Subcutaneous abdominal adipose tissue (tissue), 5 donors: ENCODE measurements at regions not wholly inside any gene's neighbourhood (a gene's known extent, or its start where the extent isn't known, plus 50 kb on each side); places are given as distances from the start of the nearest gene placed in this dataset.

Experiments used
- H3K27ac ChIP-seq: one replicate; pipeline ENCODE4 v1.7.0; 2013; ENCODE audit warnings: low read depth, mild to moderate bottlenecking, inconsistent platforms, low read length, moderate library complexity
- H3K27me3 ChIP-seq, 5 donors: one replicate each; pipeline ENCODE4 v1.7.0; 2013; ENCODE audit warnings: low read length in 5 of 5, inconsistent platforms in 1 of 5; ENCODE audit not compliant: control insufficient read depth in 5 of 5, insufficient read depth in 4 of 5
- H3K36me3 ChIP-seq, 5 donors: one replicate each; pipeline ENCODE4 v1.7.0; 2013; ENCODE audit warnings: low read length in 5 of 5; ENCODE audit not compliant: control insufficient read depth in 5 of 5, insufficient read depth in 5 of 5
- H3K4me1 ChIP-seq, 5 donors: one replicate each; pipeline ENCODE4 v1.7.0; 2013; ENCODE audit warnings: low read length in 5 of 5, mild to moderate bottlenecking in 3 of 5, moderate library complexity in 1 of 5; ENCODE audit not compliant: control insufficient read depth in 5 of 5, insufficient read depth in 5 of 5
- H3K4me3 ChIP-seq, 5 donors: one replicate each; pipeline ENCODE4 v1.7.0; 2013; ENCODE audit warnings: low read length in 5 of 5, low read depth in 1 of 5
- H3K9ac ChIP-seq, 5 donors: one replicate each; pipeline ENCODE4 v1.7.0; 2013; ENCODE audit warnings: low read length in 5 of 5, mild to moderate bottlenecking in 4 of 5, moderate library complexity in 3 of 5
- H3K9me3 ChIP-seq, 5 donors: one replicate each; pipeline ENCODE4 v1.7.0; 2013; ENCODE audit warnings: low read length in 5 of 5; ENCODE audit not compliant: control insufficient read depth in 5 of 5
- donor health status: healthy.
- donor health status: healthy.
- donor health status: healthy.
- donor health status: healthy.
- donor health status: healthy.

GRCh38 chr9:12988258-12988657 is 213.4 kb downstream of the LURAP1L start:
- Histone ChIP-seq H3K27me3 (no peaks in the 10 kb centered on the region), H3K27ac (no peak overlapping the region), H3K9me3 (no peaks in the 10 kb centered on the region), H3K9ac (no peak overlapping the region), H3K4me3 (no peak overlapping the region), H3K4me1 (no peaks in the 10 kb centered on the region), H3K36me3 (no peaks in the 10 kb centered on the region)

GRCh38 chr9:12989669-12990068 is 214.8 kb downstream of the LURAP1L start:
- no peak overlapping the region for H3K4me3 ChIP-seq
- H3K4me1 ChIP-seq, result no peaks in the 10 kb centered on the region

GRCh38 chr9:12993466-12993865 is 218.6 kb downstream of the LURAP1L start:
- H3K27ac ChIP-seq, result no peak overlapping the region
- no peaks in the 10 kb centered on the region for H3K9me3 ChIP-seq
- H3K4me3 ChIP-seq, result no peak overlapping the region
- no peak overlapping the region for H3K9ac ChIP-seq
- H3K4me1 ChIP-seq, result no peaks in the 10 kb centered on the region
- H3K36me3 ChIP-seq, result no peaks in the 10 kb centered on the region
- no peaks in the 10 kb centered on the region for H3K27me3 ChIP-seq

More at GRCh38 chr9:12989669-12990068, 214.8 kb downstream of the LURAP1L start:
- H3K9ac ChIP-seq, result no peak overlapping the region
- no peaks in the 10 kb centered on the region for H3K9me3 ChIP-seq
- no peaks in the 10 kb centered on the region for H3K36me3 ChIP-seq
- H3K27me3 ChIP-seq, result no peaks in the 10 kb centered on the region
- no peak overlapping the region for H3K27ac ChIP-seq

- Histone ChIP-seq H3K27ac (no peak overlapping the region), H3K36me3 (no peaks in the 10 kb centered on the region), H3K27me3 (no peaks in the 10 kb centered on the region), H3K9me3 (no peaks in the 10 kb centered on the region), H3K4me3 (no peak overlapping the region), H3K4me1 (peaks cover 0 to 4% (median 0%) of the 10 kb centered on the region in 5 donors), H3K9ac (no peak overlapping the region)
Observed at GRCh38 chr9:12997009-12997408, 222.2 kb downstream of the LURAP1L start.

- Histone ChIP-seq H3K4me3 (no peak overlapping the region), H3K27ac (no peak overlapping the region), H3K9me3 (peaks cover 0 to 9% (median 3%) of the 10 kb centered on the region in 5 donors), H3K4me1 (peaks cover 0 to 8% (median 0%) of the 10 kb centered on the region in 5 donors), H3K36me3 (no peaks in the 10 kb centered on the region), H3K27me3 (no peaks in the 10 kb centered on the region), H3K9ac (no peak overlapping the region)
Observed at GRCh38 chr9:13001989-13002580, 227.3 kb downstream of the LURAP1L start.

- Histone ChIP-seq H3K36me3 (no peaks in the 10 kb centered on the region), H3K9me3 (peaks cover 0 to 9% (median 3%) of the 10 kb centered on the region in 5 donors), H3K9ac (no peak overlapping the region), H3K4me3 (no peak overlapping the region), H3K27me3 (no peaks in the 10 kb centered on the region), H3K4me1 (peaks cover 0 to 8% (median 0%) of the 10 kb centered on the region in 5 donors), H3K27ac (no peak overlapping the region)
Observed at GRCh38 chr9:13002740-13003139, 227.9 kb downstream of the LURAP1L start.

GRCh38 chr9:13009871-13010270 is 235.1 kb downstream of the LURAP1L start:
- peaks cover 0 to 5% (median 2%) of the 10 kb centered on the region in 5 donors for H3K9me3 ChIP-seq
- no peak overlapping the region for H3K9ac ChIP-seq
- no peaks in the 10 kb centered on the region for H3K27me3 ChIP-seq
- no peaks in the 10 kb centered on the region for H3K36me3 ChIP-seq
- H3K4me3 ChIP-seq, result no peak overlapping the region
- H3K4me1 ChIP-seq, result no peaks in the 10 kb centered on the region
- no peak overlapping the region for H3K27ac ChIP-seq

- Histone ChIP-seq H3K36me3 (no peaks in the 10 kb centered on the region), H3K9ac (no peak overlapping the region), H3K27me3 (no peaks in the 10 kb centered on the region), H3K4me1 (no peaks in the 10 kb centered on the region), H3K9me3 (no peaks in the 10 kb centered on the region), H3K4me3 (no peak overlapping the region), H3K27ac (no peak overlapping the region)
Observed at GRCh38 chr9:13013991-13014883, 239.4 kb downstream of the LURAP1L start.

GRCh38 chr9:13017260-13017659 is 242.4 kb downstream of the LURAP1L start:
- H3K27me3 ChIP-seq, result no peaks in the 10 kb centered on the region
- no peaks in the 10 kb centered on the region for H3K9me3 ChIP-seq
- H3K36me3 ChIP-seq, result no peaks in the 10 kb centered on the region
- peaks cover 0 to 4% (median 0%) of the 10 kb centered on the region in 5 donors for H3K4me1 ChIP-seq
- no peak overlapping the region for H3K4me3 ChIP-seq
- H3K9ac ChIP-seq, result no peak overlapping the region
- no peak overlapping the region for H3K27ac ChIP-seq
